Osteocyte (in vitro differentiated cells): ENCODE measurements at regions not wholly inside any gene's neighbourhood (a gene's known extent, or its start where the extent isn't known, plus 50 kb on each side); places are given as distances from the start of the nearest gene placed in this dataset.

Experiments used
- DNase-seq: peaks from one replicate; pipeline ENCODE4 v3.0.0; 2021; ENCODE audit warnings: mixed read lengths; ENCODE audit not compliant: unreplicated experiment; ENCODE audit errors: extremely low spot score
- H3K27ac Mint-ChIP-seq: one replicate; pipeline ENCODE4 v1.8.0; 2021; ENCODE audit warnings: mild to moderate bottlenecking, mixed read lengths; ENCODE audit not compliant: unreplicated experiment
- H3K27me3 Mint-ChIP-seq: one replicate; pipeline ENCODE4 v1.8.0; 2021; ENCODE audit warnings: mixed read lengths; ENCODE audit not compliant: unreplicated experiment
- H3K36me3 Mint-ChIP-seq: one replicate; pipeline ENCODE4 v1.8.0; 2021; ENCODE audit warnings: mixed read lengths; ENCODE audit not compliant: unreplicated experiment
- H3K4me1 Mint-ChIP-seq: one replicate; pipeline ENCODE4 v1.8.0; 2021; ENCODE audit warnings: mixed read lengths; ENCODE audit not compliant: unreplicated experiment
- H3K4me3 Mint-ChIP-seq: one replicate; pipeline ENCODE4 v1.8.0; 2021; ENCODE audit warnings: mild to moderate bottlenecking, moderate library complexity, mixed read lengths; ENCODE audit not compliant: unreplicated experiment
- H3K9me3 Mint-ChIP-seq: one replicate; pipeline ENCODE4 v1.8.0; 2021; ENCODE audit warnings: mixed read lengths; ENCODE audit not compliant: unreplicated experiment
- TF ChIP-seq, protein P1 (sequence below): fragments of 200-600 bp; sonication (generic); IDR thresholded peaks from 2 replicates; pipeline ENCODE4 v1.5.0; 2021; ENCODE audit warnings: antibody characterized with exemption, mild to moderate bottlenecking, moderate library complexity

DNA sequence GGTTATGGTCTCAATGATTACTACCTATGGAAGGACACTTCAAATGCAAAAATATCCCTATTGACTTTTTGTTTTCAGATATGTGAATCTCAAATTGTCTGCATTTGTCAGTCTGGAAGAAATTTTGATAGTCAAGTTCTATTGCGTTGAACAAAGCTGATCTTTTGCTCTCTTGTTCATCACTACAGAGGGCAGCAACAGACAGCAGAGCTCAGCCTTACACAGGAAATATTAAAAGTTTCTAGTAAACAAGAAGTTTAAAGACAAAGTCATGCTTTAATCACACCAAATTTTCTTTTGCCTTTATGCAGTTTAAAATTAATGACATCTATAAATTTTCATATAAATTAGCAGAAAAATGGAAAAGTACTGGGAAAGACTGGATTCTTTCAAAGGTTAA lies 617.5 kb downstream of the NR4A2 start:
- Mint-ChIP-seq H3K36me3 (no peaks in the 10 kb centered on the region), H3K4me1 (no peaks in the 10 kb centered on the region), H3K27me3 (no peaks in the 10 kb centered on the region), H3K27ac (no peak overlapping the region), H3K9me3 (no peaks in the 10 kb centered on the region), H3K4me3 (no peak overlapping the region)
- TF ChIP-seq, protein P1, sequence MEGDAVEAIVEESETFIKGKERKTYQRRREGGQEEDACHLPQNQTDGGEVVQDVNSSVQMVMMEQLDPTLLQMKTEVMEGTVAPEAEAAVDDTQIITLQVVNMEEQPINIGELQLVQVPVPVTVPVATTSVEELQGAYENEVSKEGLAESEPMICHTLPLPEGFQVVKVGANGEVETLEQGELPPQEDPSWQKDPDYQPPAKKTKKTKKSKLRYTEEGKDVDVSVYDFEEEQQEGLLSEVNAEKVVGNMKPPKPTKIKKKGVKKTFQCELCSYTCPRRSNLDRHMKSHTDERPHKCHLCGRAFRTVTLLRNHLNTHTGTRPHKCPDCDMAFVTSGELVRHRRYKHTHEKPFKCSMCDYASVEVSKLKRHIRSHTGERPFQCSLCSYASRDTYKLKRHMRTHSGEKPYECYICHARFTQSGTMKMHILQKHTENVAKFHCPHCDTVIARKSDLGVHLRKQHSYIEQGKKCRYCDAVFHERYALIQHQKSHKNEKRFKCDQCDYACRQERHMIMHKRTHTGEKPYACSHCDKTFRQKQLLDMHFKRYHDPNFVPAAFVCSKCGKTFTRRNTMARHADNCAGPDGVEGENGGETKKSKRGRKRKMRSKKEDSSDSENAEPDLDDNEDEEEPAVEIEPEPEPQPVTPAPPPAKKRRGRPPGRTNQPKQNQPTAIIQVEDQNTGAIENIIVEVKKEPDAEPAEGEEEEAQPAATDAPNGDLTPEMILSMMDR, result no peak
- DNase-seq, result no peak

DNA sequence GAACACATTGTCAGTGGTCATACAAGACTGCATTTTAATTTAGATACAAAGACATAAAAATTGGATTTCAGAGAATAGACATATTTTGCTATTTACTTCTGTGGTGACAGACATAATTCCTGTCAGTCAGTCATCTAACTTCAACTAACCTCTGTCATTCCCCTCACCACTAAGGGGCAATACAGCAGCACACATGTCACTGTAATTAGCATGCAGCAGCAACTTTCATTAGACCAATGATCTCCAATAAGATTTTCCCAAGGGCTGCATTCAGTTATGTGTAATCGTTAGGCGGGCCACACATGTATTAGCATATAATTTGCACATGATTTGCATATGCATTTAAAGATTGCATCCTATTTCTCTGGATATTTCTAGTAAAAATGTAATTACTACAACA lies 624.5 kb downstream of the NR4A2 start:
- TF ChIP-seq, protein P1, result no peak
- no peak overlapping the region for H3K27ac Mint-ChIP-seq
- H3K27me3 Mint-ChIP-seq, result no peaks in the 10 kb centered on the region
- DNase-seq, result no peak
- no peaks in the 10 kb centered on the region for H3K9me3 Mint-ChIP-seq
- no peak overlapping the region for H3K4me3 Mint-ChIP-seq
- no peaks in the 10 kb centered on the region for H3K4me1 Mint-ChIP-seq
- H3K36me3 Mint-ChIP-seq, result no peaks in the 10 kb centered on the region

DNA sequence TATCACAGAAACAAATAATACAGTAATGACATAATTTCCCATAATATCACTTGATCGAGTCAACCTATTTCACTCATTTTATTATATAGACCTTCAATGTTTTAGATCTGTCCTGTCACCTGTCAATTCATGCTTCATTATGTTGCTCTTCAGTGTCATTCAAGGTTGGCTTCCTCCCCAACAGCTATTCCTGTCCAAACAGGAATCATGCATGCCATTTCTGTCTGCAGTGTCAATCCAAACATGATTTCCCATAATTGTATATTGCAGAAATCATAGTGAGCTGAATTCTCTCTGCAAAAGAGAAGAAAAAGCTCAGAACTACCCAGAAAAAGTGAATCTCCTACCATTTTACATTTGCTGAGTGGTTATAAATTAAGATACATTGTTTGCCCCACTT lies 628.6 kb downstream of the NR4A2 start:
- Mint-ChIP-seq H3K9me3 (no peaks in the 10 kb centered on the region), H3K36me3 (no peaks in the 10 kb centered on the region), H3K4me1 (no peaks in the 10 kb centered on the region), H3K27ac (no peak overlapping the region), H3K27me3 (no peaks in the 10 kb centered on the region), H3K4me3 (no peak overlapping the region)
- TF ChIP-seq, protein P1, result no peak
- DNase-seq, result no peak

DNA sequence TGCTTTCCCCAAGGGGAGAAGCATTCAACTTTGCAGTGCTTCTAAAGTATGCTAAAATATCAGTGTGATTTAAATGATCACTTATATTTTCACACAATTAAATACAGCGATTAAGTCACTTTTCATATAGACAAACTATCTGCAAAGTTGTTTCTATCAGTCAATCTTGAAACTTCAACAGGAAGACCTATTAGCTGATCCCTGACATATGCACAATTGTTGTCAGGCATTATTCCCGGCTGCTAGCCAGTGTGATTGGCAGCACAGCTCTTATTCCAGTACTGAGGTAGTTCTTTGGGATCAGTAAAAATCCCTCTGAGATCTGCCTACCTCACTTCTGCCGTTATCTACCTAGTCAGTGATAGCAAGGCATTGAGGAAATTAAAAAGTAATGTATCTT lies 629.5 kb downstream of the NR4A2 start:
- no peaks in the 10 kb centered on the region for H3K4me1 Mint-ChIP-seq
- H3K4me3 Mint-ChIP-seq, result no peak overlapping the region
- H3K27me3 Mint-ChIP-seq, result no peaks in the 10 kb centered on the region
- H3K36me3 Mint-ChIP-seq, result no peaks in the 10 kb centered on the region
- no peak for DNase-seq
- H3K9me3 Mint-ChIP-seq, result no peaks in the 10 kb centered on the region
- H3K27ac Mint-ChIP-seq, result no peak overlapping the region
- TF ChIP-seq, protein P1, result no peak

DNA sequence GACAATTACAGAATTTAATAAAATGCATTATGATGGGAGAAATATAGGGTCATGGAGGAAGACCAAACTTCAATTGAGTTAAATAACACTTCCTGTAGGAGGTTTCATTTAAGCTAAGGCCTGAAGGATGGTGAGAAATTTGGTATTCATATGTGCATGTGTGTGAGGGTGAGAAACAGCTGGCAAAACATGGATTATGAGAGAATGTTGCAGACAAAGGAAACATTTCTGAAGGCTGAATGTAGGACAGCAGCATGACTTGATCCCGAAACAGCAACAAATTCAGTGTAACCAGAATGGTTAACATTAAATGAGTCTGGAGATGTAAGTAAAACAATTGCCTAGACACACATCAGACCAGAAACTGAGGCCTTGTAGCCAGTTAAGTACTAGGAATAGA lies 630.8 kb downstream of the NR4A2 start:
- Mint-ChIP-seq H3K36me3 (no peaks in the 10 kb centered on the region), H3K9me3 (no peaks in the 10 kb centered on the region), H3K4me3 (no peak overlapping the region), H3K27me3 (no peaks in the 10 kb centered on the region), H3K27ac (no peak overlapping the region), H3K4me1 (peaks cover 2% of the 10 kb centered on the region)
- no peak for DNase-seq
- TF ChIP-seq, protein P1, result no peak
